Mesenchymal stem cell (in vitro differentiated cells and primary cell): ENCODE measurements at regions not wholly inside any gene's neighbourhood (a gene's known extent, or its start where the extent isn't known, plus 50 kb on each side); places are given as distances from the start of the nearest gene placed in this dataset.
A peak's percentile ranks its signal among the peaks of the same experiment; 100 is the strongest.

ENCODE experiments used
- DNase-seq: peaks from one replicate; pipeline ENCODE4 v3.0.0-alpha.2; 2013
- H2AFZ ChIP-seq: one replicate; pipeline ENCODE4 v1.6.1; 2013; ENCODE audit warnings: low read depth, mild to moderate bottlenecking, control low read depth, inconsistent platforms, low read length, moderate library complexity
- H2AK5ac ChIP-seq: 2 replicates; pipeline ENCODE4 v1.6.1; 2013; ENCODE audit warnings: low read length, moderate library complexity, mild to moderate bottlenecking, inconsistent platforms; ENCODE audit not compliant: severe bottlenecking
- H2BK120ac ChIP-seq: one replicate; pipeline ENCODE4 v1.6.1; 2013; ENCODE audit warnings: low read depth, mild to moderate bottlenecking, inconsistent platforms, low read length, moderate library complexity
- H2BK12ac ChIP-seq, 2 experiments: one replicate each; pipeline ENCODE4 v1.6.1; 2013; ENCODE audit warnings: inconsistent platforms in 2 of 2, low read length in 2 of 2, mild to moderate bottlenecking in 2 of 2, moderate library complexity in 2 of 2, control low read depth in 1 of 2
- H2BK15ac ChIP-seq: one replicate; pipeline ENCODE4 v1.6.1; 2013; ENCODE audit warnings: mild to moderate bottlenecking, low read depth, inconsistent platforms; ENCODE audit not compliant: poor library complexity, severe bottlenecking
- H2BK5ac ChIP-seq: 2 replicates; pipeline ENCODE4 v1.6.1; 2013; ENCODE audit warnings: low read depth, mild to moderate bottlenecking, low read length, control low read depth, inconsistent platforms; ENCODE audit not compliant: poor library complexity, severe bottlenecking
- H3K14ac ChIP-seq, 2 experiments: one replicate each; pipeline ENCODE4 v1.6.1; 2013; ENCODE audit warnings: inconsistent platforms in 2 of 2, low read length in 2 of 2, control low read depth in 1 of 2, mild to moderate bottlenecking in 1 of 2, moderate library complexity in 1 of 2
- H3K18ac ChIP-seq, 2 experiments: one replicate each; pipeline ENCODE4 v1.6.1; 2013; ENCODE audit warnings: inconsistent platforms in 2 of 2, low read length in 2 of 2, control low read depth in 1 of 2, low read depth in 1 of 2, mild to moderate bottlenecking in 1 of 2
- H3K23ac ChIP-seq, 2 experiments: one replicate each; pipeline ENCODE4 v1.6.1; 2013; ENCODE audit warnings: inconsistent platforms in 2 of 2, low read length in 2 of 2, mild to moderate bottlenecking in 2 of 2, moderate library complexity in 2 of 2, control low read depth in 1 of 2
- H3K27ac ChIP-seq: 2 replicates; pipeline ENCODE4 v1.5.1; 2013; ENCODE audit warnings: mild to moderate bottlenecking, moderate library complexity, low read length, control low read depth, inconsistent platforms; ENCODE audit not compliant: poor library complexity, severe bottlenecking
- H3K27me3 ChIP-seq, 2 experiments: 2 replicates each; pipeline versions ENCODE4 v1.6.1 to v1.7.0; 2013; ENCODE audit warnings: low read length in 2 of 2, mild to moderate bottlenecking in 2 of 2, moderate library complexity in 2 of 2, control low read depth in 1 of 2, inconsistent platforms in 1 of 2; ENCODE audit not compliant: control insufficient read depth in 1 of 2, insufficient read depth in 1 of 2
- H3K36me3 ChIP-seq, 2 experiments: 2 replicates each; pipeline versions ENCODE4 v1.6.1 to v1.7.0; 2013; ENCODE audit warnings: low read length in 2 of 2, control low read depth in 1 of 2, inconsistent platforms in 1 of 2, low read depth in 1 of 2, mild to moderate bottlenecking in 1 of 2; ENCODE audit not compliant: insufficient read depth in 2 of 2, control insufficient read depth in 1 of 2
- H3K4ac ChIP-seq, 2 experiments: one replicate each; pipeline ENCODE4 v1.6.1; 2013; ENCODE audit warnings: inconsistent platforms in 2 of 2, low read length in 2 of 2, mild to moderate bottlenecking in 2 of 2, moderate library complexity in 2 of 2, control low read depth in 1 of 2, low read depth in 1 of 2
- H3K4me1 ChIP-seq: 2 replicates; pipeline ENCODE4 v1.6.1; 2013; ENCODE audit warnings: low read depth, low read length, control low read depth; ENCODE audit not compliant: control insufficient read depth, insufficient read depth
- H3K4me2 ChIP-seq: 2 replicates; pipeline ENCODE4 v1.6.1; 2013; ENCODE audit warnings: low read length, mild to moderate bottlenecking, inconsistent platforms; ENCODE audit not compliant: poor library complexity, severe bottlenecking
- H3K4me3 ChIP-seq, 2 experiments: 2 replicates each; pipeline versions ENCODE4 v1.5.1 to v1.7.0; 2013; ENCODE audit warnings: low read length in 2 of 2, mild to moderate bottlenecking in 2 of 2, control low read depth in 1 of 2, low read depth in 1 of 2; ENCODE audit not compliant: insufficient read depth in 1 of 2
- H3K79me1 ChIP-seq: replicated peaks from 2 replicates; pipeline ENCODE4 v1.6.1; 2013; ENCODE audit warnings: mild to moderate bottlenecking, control low read depth, low read length, inconsistent platforms; ENCODE audit not compliant: poor library complexity, severe bottlenecking
- H3K9ac ChIP-seq: 2 replicates; pipeline ENCODE4 v1.7.0; 2013; ENCODE audit warnings: mild to moderate bottlenecking, low read length, moderate library complexity
- H3K9me3 ChIP-seq: 2 replicates; pipeline ENCODE4 v1.7.0; 2013; ENCODE audit warnings: mild to moderate bottlenecking, low read length; ENCODE audit not compliant: control insufficient read depth
- H4K8ac ChIP-seq: one replicate; pipeline ENCODE4 v1.6.1; 2013; ENCODE audit warnings: inconsistent platforms, mild to moderate bottlenecking, low read length, moderate library complexity
- H4K91ac ChIP-seq: one replicate; pipeline ENCODE4 v1.6.1; 2013; ENCODE audit warnings: mild to moderate bottlenecking, low read length, inconsistent platforms
- WGBS: methylation state at CpG from one replicate; pipeline ENCODE4 v1.1.7; 2013; ENCODE audit warnings: mixed read lengths; 5-methylcytosine and 5-hydroxymethylcytosine counted together

DNA sequence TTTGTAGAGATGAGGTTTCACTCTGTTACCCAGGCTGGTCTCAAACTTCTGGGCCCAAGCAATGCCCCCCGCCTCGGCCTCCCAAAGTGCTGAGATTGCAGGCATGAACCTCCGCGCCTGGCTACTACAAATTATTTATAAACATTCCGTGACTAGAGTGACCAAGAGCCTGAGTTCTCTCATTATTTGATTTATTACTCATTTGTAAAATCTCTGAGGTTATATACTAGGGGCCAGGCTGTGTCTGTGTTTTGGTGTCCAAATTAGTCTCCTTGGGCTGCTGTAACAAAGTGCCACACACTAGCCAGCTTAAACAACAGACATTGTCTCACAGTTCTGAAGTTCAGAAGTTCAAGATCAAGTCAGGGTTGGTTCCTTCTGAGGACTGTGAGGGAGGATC, 70.8 kb upstream of the ELAC2 start:
- no peak overlapping the region for H2BK5ac ChIP-seq
- no peak overlapping the region for H3K9ac ChIP-seq
- no peaks in the 10 kb centered on the region for H3K4me1 ChIP-seq
- H4K91ac ChIP-seq, result no peak overlapping the region
- H3K36me3 ChIP-seq, result no peaks in the 10 kb centered on the region
- H3K14ac ChIP-seq, result no peak overlapping the region
- H3K27me3 ChIP-seq, result peaks cover 0 to 21% of the 10 kb centered on the region in 2 experiments
- H4K8ac ChIP-seq, result no peak overlapping the region
- no peak overlapping the region for H2AFZ ChIP-seq
- no peaks in the 10 kb centered on the region for H3K9me3 ChIP-seq
- H3K79me1 ChIP-seq, result no peaks in the 10 kb centered on the region
- H2BK12ac ChIP-seq, result no peak overlapping the region
- H2BK15ac ChIP-seq, result no peak overlapping the region
- no peak overlapping the region for H3K4me3 ChIP-seq
- H3K4me2 ChIP-seq, result no peak overlapping the region
- no peak overlapping the region for H3K23ac ChIP-seq
- H3K4ac ChIP-seq, result no peak overlapping the region
- peak; percentile 0 for DNase-seq
- no peak overlapping the region for H2AK5ac ChIP-seq
- H2BK120ac ChIP-seq, result no peak overlapping the region
- no peak overlapping the region for H3K27ac ChIP-seq
- 33% methylated on average over 2 of the region's 5 CpGs for WGBS
- no peak overlapping the region for H3K18ac ChIP-seq

DNA sequence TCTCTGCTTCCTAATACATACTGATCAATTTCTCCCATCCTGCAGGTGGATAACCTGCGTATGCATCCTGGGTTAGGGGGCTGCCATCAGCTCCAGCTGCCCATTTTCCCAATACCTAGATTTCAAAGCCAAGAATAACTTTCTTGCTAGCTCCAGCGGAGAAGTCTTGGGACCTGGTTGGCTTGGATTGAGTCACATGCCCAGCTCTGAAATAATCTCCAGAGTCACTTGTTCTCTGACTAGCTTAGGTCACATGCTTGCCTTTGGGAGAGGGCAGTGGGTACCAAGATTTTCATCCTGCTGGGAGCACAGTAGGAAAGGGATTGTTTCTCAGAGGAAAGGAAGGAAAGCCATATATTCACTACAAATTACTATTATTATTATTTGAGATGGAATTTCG, 70.0 kb upstream of the ELAC2 start:
- H3K4me3 ChIP-seq, result no peak overlapping the region
- no peak for DNase-seq
- H3K27me3 ChIP-seq, result peaks cover 0 to 22% of the 10 kb centered on the region in 2 experiments
- no peak overlapping the region for H3K14ac ChIP-seq
- no peaks in the 10 kb centered on the region for H3K79me1 ChIP-seq
- no peaks in the 10 kb centered on the region for H3K36me3 ChIP-seq
- H3K4me1 ChIP-seq, result no peaks in the 10 kb centered on the region
- no peak overlapping the region for H3K4ac ChIP-seq
- no peak overlapping the region for H2AFZ ChIP-seq
- H3K9ac ChIP-seq, result no peak overlapping the region
- no peak overlapping the region for H4K91ac ChIP-seq
- H2BK5ac ChIP-seq, result no peak overlapping the region
- WGBS, result 89% methylated on average over 3 of the region's 3 CpGs
- no peak overlapping the region for H3K23ac ChIP-seq
- H3K9me3 ChIP-seq, result no peaks in the 10 kb centered on the region
- H4K8ac ChIP-seq, result no peak overlapping the region
- H2BK120ac ChIP-seq, result no peak overlapping the region
- H2BK12ac ChIP-seq, result no peak overlapping the region
- H2AK5ac ChIP-seq, result no peak overlapping the region
- no peak overlapping the region for H3K4me2 ChIP-seq
- H3K27ac ChIP-seq, result no peak overlapping the region
- H3K18ac ChIP-seq, result no peak overlapping the region
- H2BK15ac ChIP-seq, result no peak overlapping the region

DNA sequence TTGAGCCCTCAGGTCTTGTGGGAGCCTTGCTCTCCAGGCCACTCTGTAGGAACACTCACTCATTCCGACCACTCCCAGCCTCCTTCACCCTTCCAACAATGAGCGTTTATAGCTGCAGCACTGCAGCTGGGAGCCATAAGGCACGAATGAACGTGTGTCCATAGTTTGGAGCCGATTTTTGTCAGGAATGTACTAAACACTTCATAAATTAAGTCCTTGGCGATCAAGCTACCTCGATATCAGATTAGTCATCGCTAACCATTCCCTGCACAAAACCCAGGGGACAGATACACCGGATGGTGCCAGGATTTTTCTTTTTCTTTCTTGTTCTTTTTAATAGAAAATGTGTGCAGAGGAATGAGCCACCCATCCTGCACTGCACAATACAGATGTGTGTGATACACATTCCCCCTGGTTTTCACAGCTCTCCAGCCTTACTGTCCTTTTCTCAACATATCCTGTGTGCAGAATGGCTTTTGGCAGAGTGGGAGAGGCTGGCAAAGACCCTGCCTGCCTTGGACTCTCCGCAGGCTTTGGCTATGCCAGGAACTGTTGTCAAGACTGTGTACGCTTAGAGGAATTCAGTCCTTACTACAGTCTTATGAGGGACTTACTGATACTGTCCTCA, 68.4 kb upstream of the ELAC2 start:
- 75% methylated on average over 11 of the region's 11 CpGs for WGBS
- H2AK5ac ChIP-seq, result no peak overlapping the region
- H3K4ac ChIP-seq, result no peak overlapping the region
- H3K14ac ChIP-seq, result no peak overlapping the region
- no peak overlapping the region for H3K18ac ChIP-seq
- H3K4me3 ChIP-seq, result peak overlapping the region in 1 of 2 experiments; percentile 38
- H3K9me3 ChIP-seq, result no peaks in the 10 kb centered on the region
- H3K79me1 ChIP-seq, result no peaks in the 10 kb centered on the region
- H2BK12ac ChIP-seq, result no peak overlapping the region
- no peaks in the 10 kb centered on the region for H3K36me3 ChIP-seq
- no peak overlapping the region for H4K8ac ChIP-seq
- no peak overlapping the region for H2BK120ac ChIP-seq
- H3K4me2 ChIP-seq, result no peak overlapping the region
- no peak overlapping the region for H3K9ac ChIP-seq
- H4K91ac ChIP-seq, result no peak overlapping the region
- H3K23ac ChIP-seq, result no peak overlapping the region
- no peaks in the 10 kb centered on the region for H3K4me1 ChIP-seq
- DNase-seq, result no peak
- no peak overlapping the region for H2BK5ac ChIP-seq
- H3K27ac ChIP-seq, result no peak overlapping the region
- no peak overlapping the region for H2AFZ ChIP-seq
- no peak overlapping the region for H2BK15ac ChIP-seq
- peaks cover 0 to 25% of the 10 kb centered on the region in 2 experiments for H3K27me3 ChIP-seq

DNA sequence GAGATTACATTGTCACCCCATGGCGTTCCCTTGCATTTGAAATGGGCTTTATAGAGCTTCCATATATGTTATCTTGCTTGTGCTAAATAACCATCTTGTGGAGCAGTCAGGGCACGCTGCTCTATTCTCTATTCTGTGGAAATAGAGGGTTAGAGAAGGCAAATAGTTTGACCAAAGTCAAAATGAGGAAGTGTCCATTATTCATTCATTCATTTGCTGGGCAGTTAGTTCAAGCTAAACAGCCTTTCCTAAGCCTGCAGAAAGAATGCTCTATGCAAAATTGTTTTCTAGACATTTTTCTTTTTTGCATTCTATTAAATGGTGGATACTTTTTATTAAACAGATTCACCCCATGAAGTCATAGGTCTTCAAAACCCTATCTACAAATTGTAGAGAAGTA, 67.8 kb upstream of the ELAC2 start:
- Histone ChIP-seq H3K4ac (no peak overlapping the region), H2AK5ac (no peak overlapping the region), H3K14ac (no peak overlapping the region), H3K4me2 (no peak overlapping the region), H3K18ac (no peak overlapping the region), H3K27me3 (peaks cover 0 to 25% of the 10 kb centered on the region in 2 experiments), H3K23ac (no peak overlapping the region), H4K8ac (no peak overlapping the region), H3K36me3 (no peaks in the 10 kb centered on the region), H3K4me1 (no peaks in the 10 kb centered on the region), H3K9me3 (no peaks in the 10 kb centered on the region), H2BK120ac (no peak overlapping the region), H2AFZ (no peak overlapping the region), H3K9ac (no peak overlapping the region), H3K27ac (no peak overlapping the region), H2BK5ac (no peak overlapping the region), H2BK12ac (no peak overlapping the region), H2BK15ac (no peak overlapping the region), H3K4me3 (peak overlapping the region in 1 of 2 experiments; percentile 38), H4K91ac (no peak overlapping the region), H3K79me1 (no peaks in the 10 kb centered on the region)
- 62% methylated on average over 2 of the region's 2 CpGs for WGBS
- DNase-seq, result no peak
